ENCODE measurements at regions not wholly inside any gene's neighbourhood (a gene's known extent, or its start where the extent isn't known, plus 50 kb on each side); places are given as distances from the start of the nearest gene placed in this dataset.
"Not testable (repeated sequence)": the region's sequence is repeated elsewhere in the genome, so short reads cannot be mapped to it uniquely, and the experiment has no call there.

DNA sequence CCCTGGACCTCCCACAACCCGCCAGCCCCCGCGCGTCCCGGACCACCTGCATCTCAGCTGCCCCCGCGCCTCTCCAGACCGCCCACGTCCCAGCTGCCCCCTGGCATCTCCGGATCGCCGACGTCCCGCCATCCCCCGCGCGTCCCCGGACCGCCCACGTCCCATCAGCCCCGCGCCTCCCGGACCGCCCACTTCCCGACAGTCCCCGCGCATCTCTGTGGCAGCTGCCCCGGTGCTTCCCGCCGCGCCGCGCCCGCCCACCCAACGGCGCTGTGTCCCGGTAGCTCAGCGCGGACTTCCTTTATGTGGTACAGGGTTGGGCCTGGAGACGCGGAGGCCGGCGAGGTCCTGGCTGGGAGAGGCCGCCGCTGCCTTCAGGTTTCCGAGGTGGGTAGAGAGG lies 874.9 kb downstream of the TMEM121 start:
- not testable (repeated sequence) for H3K9me3 ChIP-seq (ENCODE audit: low read depth, low read length); H3K4me3 ChIP-seq (ENCODE audit: low read length); H3K27me3 ChIP-seq (ENCODE audit: insufficient read depth, low read length); H3K4me1 ChIP-seq (ENCODE audit: insufficient read depth, low read length)

- not testable (repeated sequence) for H3K4me1 ChIP-seq (ENCODE audit: insufficient read depth, low read length); H3K27me3 ChIP-seq (ENCODE audit: insufficient read depth, low read length)
These were observed 883.8 kb downstream of the TMEM121 start for GRCh38 chr14:106410229-106410628.

GRCh38 chr14:106414464-106414863 lies 888.1 kb downstream of the TMEM121 start:
- Histone ChIP-seq H3K9me3 (ENCODE audit: low read depth, low read length) (no peaks in the 10 kb centered on the region), H3K27me3 (ENCODE audit: insufficient read depth, low read length) (no peaks in the 10 kb centered on the region), H3K4me3 (ENCODE audit: low read length) (no peak overlapping the region), H3K4me1 (ENCODE audit: insufficient read depth, low read length) (no peaks in the 10 kb centered on the region)

More at GRCh38 chr14:106410229-106410628, 883.8 kb downstream of the TMEM121 start:
- not testable (repeated sequence) for H3K9me3 ChIP-seq (ENCODE audit: low read depth, low read length); H3K4me3 ChIP-seq (ENCODE audit: low read length)

GRCh38 chr14:106417224-106418049 lies 891.1 kb downstream of the TMEM121 start:
- Histone ChIP-seq H3K27me3 (ENCODE audit: insufficient read depth, low read length) (no peaks in the 10 kb centered on the region), H3K4me1 (ENCODE audit: insufficient read depth, low read length) (no peaks in the 10 kb centered on the region), H3K9me3 (ENCODE audit: low read depth, low read length) (no peaks in the 10 kb centered on the region), H3K4me3 (ENCODE audit: low read length) (no peak overlapping the region)

DNA sequence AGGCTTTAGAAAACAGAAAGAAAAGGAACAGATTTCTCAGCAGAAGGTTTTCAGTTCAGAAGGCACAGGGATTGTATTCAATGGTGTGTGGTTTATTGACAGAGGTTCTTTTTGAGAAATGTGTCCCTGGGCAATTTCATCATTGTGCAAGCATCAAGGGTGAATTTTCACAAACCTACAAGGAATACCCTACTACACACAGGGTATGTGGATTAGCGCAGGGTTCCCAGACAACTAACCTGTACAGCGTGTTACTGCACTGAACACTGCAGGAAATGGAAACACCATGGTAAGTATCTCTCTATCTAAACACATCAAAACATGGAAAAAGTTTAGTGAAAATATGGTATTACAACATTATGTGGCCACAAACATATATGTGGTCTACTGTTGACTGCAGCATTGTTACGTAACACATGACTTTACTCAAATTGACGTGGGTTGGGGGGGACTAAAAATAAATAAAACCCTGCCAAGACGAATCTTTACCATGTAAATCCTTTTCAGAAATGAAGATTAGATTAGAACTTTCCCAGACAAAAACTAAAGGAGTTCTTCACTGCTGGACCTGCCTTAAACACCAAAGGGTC lies 893.1 kb downstream of the TMEM121 start:
- Histone ChIP-seq H3K4me1 (ENCODE audit: insufficient read depth, low read length) (no peaks in the 10 kb centered on the region), H3K9me3 (ENCODE audit: low read depth, low read length) (no peaks in the 10 kb centered on the region), H3K4me3 (ENCODE audit: low read length) (no peak overlapping the region), H3K27me3 (ENCODE audit: insufficient read depth, low read length) (no peaks in the 10 kb centered on the region)

GRCh38 chr14:106421431-106422033 lies 895.1 kb downstream of the TMEM121 start:
- not testable (repeated sequence) for H3K4me1 ChIP-seq (ENCODE audit: insufficient read depth, low read length); H3K27me3 ChIP-seq (ENCODE audit: insufficient read depth, low read length); H3K4me3 ChIP-seq (ENCODE audit: low read length); H3K9me3 ChIP-seq (ENCODE audit: low read depth, low read length)

DNA sequence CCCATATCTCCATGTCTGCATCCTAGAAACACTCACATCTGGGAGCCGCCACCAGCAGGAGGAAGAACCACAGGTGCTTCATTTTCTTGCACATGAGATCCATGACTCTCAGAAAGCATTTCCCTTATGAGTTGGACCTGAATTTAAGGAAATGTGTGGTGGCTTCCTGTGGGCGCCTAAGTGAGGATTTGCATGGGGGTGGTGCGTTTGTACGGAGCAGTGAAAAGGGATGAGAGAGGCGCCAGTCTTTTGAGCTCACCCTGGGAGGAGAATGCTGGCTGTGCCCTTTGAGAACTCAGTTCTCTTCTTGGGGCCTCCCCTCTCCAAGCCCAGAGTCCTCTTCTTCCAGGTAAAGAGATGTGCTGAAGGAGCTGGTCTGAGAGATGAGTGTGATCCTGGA lies 895.7 kb downstream of the TMEM121 start:
- Histone ChIP-seq H3K4me3 (ENCODE audit: low read length) (no peak overlapping the region), H3K27me3 (ENCODE audit: insufficient read depth, low read length) (no peaks in the 10 kb centered on the region), H3K4me1 (ENCODE audit: insufficient read depth, low read length) (no peaks in the 10 kb centered on the region), H3K9me3 (ENCODE audit: low read depth, low read length) (no peaks in the 10 kb centered on the region)

GRCh38 chr14:106425150-106425549 lies 898.8 kb downstream of the TMEM121 start:
- H3K4me3 ChIP-seq (ENCODE audit: low read length); H3K9me3 ChIP-seq (ENCODE audit: low read depth, low read length); H3K27me3 ChIP-seq (ENCODE audit: insufficient read depth, low read length); H3K4me1 ChIP-seq (ENCODE audit: insufficient read depth, low read length): not testable (repeated sequence)

DNA sequence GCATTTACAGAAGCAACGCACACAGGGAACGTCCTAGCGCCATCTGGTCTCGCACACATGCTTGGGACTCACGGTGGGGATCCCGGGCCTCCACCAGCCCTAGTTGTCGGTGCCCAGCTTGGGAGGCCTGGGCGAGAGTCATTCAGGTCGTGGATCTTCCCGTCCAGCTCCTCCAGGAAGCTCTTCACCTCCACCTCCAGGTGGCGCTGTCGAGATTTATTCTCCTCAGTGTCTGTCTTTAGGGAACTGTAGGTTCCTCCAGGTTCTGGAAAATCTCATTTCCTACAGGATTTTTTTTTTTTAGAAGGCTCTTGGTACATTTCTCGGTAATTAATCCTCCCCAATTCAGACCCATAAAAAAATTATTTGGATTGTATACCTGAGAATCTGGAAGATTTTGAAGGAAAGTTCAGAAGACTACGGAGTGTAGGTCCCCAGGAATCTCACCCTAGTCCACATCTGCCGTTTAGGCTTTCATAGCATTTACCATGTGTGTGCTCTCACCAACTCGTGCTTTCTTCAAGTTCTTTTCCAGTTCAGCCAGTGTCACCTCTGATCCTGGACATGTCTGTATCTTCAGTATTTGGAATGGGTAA lies 910.0 kb downstream of the TMEM121 start:
- H3K9me3 ChIP-seq (ENCODE audit: low read depth, low read length) = no peaks in the 10 kb centered on the region
- H3K4me1 ChIP-seq (ENCODE audit: insufficient read depth, low read length) = no peaks in the 10 kb centered on the region

DNA sequence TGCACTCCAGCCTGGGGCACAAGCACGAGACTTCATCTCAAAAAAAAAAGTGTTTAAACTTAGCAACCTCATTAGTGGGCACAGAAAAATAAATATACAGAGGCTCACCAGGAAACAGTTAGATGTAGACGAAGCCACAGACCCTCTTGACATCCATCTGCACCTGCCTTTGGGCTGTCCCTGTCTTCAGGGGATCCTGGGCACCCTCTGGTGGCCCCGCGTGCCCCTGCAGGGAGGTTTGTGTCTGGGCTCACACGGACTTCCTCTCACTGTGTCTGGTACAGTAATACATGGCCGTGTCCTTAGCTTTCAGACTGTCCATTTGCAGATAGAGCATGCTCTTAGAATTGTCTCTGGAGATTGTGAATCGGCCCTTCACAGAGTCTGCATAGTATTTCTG lies 916.5 kb downstream of the TMEM121 start:
- Histone ChIP-seq H3K4me1 (ENCODE audit: insufficient read depth, low read length) (no peaks in the 10 kb centered on the region), H3K4me3 (ENCODE audit: low read length) (no peak overlapping the region), H3K27me3 (ENCODE audit: insufficient read depth, low read length) (peaks cover 2% of the 10 kb centered on the region), H3K9me3 (ENCODE audit: low read depth, low read length) (no peaks in the 10 kb centered on the region)

More for the DNA sequence above, 910.0 kb downstream of the TMEM121 start:
- H3K27me3 ChIP-seq (ENCODE audit: insufficient read depth, low read length) = no peaks in the 10 kb centered on the region
- no peak overlapping the region for H3K4me3 ChIP-seq (ENCODE audit: low read length)

GRCh38 chr14:106455026-106455425 lies 928.6 kb downstream of the TMEM121 start:
- Histone ChIP-seq H3K27me3 (ENCODE audit: insufficient read depth, low read length) (no peaks in the 10 kb centered on the region), H3K9me3 (ENCODE audit: low read depth, low read length) (no peaks in the 10 kb centered on the region), H3K4me3 (ENCODE audit: low read length) (no peak overlapping the region), H3K4me1 (ENCODE audit: insufficient read depth, low read length) (no peaks in the 10 kb centered on the region)

DNA sequence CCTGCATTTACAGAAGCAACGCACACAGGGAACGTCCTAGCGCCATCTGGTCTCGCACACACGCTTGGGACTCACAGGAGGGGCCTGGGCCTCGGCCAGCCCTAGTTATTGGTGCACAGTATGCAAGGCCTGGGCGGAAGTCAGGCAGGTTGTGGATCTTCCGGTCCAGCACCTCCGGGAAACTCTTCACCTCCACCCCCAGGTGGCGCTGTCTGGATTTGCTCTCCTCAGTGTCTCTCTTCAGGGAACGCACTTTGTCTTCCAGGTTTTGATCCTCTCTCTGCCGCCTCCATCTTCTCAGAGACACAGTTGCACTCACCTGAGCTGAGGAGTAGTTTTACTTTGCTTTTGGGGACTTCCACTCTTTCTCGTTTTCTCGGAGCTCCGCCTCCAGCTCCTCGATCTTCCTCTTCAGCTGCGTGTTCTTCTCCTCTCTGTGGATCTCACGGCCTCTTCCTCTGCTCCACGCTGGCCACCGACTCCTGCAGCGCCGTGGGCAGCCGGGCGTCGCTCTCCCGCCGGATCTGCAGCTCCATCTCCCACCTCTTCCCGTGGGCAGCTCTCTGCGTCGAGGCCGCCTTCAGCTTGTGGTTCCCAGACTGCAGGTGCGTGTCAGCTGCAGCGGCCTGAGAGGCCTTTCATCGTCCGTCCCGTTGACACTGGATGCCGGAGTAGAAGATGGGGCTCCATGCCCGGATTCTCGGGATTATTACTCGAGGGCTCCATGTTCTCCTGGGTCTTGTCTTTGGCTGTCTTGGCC lies 933.8 kb downstream of the TMEM121 start:
- Histone ChIP-seq H3K4me3 (ENCODE audit: low read length) (no peak overlapping the region), H3K9me3 (ENCODE audit: low read depth, low read length) (no peaks in the 10 kb centered on the region), H3K4me1 (ENCODE audit: insufficient read depth, low read length) (no peaks in the 10 kb centered on the region), H3K27me3 (ENCODE audit: insufficient read depth, low read length) (no peaks in the 10 kb centered on the region)

DNA sequence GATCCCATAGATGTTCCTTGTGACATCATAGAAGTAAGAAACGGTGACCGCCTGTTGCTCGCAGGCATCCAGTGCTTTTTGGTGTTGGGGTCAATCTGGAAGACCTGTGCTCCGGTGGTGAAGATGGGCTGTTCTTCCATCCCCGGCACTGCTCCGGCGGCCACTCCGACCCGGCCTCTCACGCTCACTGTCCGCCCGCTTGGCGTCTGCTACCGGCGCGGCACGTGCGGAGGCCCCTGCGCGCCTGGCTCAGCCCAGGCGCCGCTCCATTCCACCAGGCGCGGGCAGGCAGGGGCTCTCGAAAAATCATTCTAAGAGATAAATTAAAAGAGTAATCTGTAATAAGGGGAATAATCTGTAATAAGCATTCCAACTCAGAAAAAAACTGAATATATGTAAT lies 934.5 kb downstream of the TMEM121 start:
- H3K4me3 ChIP-seq (ENCODE audit: low read length) = no peak overlapping the region
- H3K9me3 ChIP-seq (ENCODE audit: low read depth, low read length) = no peaks in the 10 kb centered on the region
- H3K27me3 ChIP-seq (ENCODE audit: insufficient read depth, low read length) = no peaks in the 10 kb centered on the region
- H3K4me1 ChIP-seq (ENCODE audit: insufficient read depth, low read length) = no peaks in the 10 kb centered on the region

- H3K4me1 ChIP-seq (ENCODE audit: insufficient read depth, low read length); H3K4me3 ChIP-seq (ENCODE audit: low read length); H3K9me3 ChIP-seq (ENCODE audit: low read depth, low read length); H3K27me3 ChIP-seq (ENCODE audit: insufficient read depth, low read length): not testable (repeated sequence)
These were observed 940.1 kb downstream of the TMEM121 start for GRCh38 chr14:106466483-106466882.

GRCh38 chr14:106468869-106469268 lies 942.5 kb downstream of the TMEM121 start:
- H3K27me3 ChIP-seq (ENCODE audit: insufficient read depth, low read length); H3K4me3 ChIP-seq (ENCODE audit: low read length); H3K9me3 ChIP-seq (ENCODE audit: low read depth, low read length); H3K4me1 ChIP-seq (ENCODE audit: insufficient read depth, low read length): not testable (repeated sequence)

Measured in mononuclear cell (primary cell).